Prostate gland (tissue), 2 donors: ENCODE measurements at regions not wholly inside any gene's neighbourhood (a gene's known extent, or its start where the extent isn't known, plus 50 kb on each side); places are given as distances from the start of the nearest gene placed in this dataset.

Experiments
- CTCF ChIP-seq, 4 experiments: fragments of 200-600 bp in 2 of 4; fragments of 450-650 bp in 2 of 4; sonication (generic) in 2 of 4; IDR thresholded peaks; 1 replicate in 3 of 4; 2 replicates in 1 of 4; pipeline ENCODE4 v1.5.1; 2016 to 2019; ENCODE audit warnings: antibody characterized with exemption in 4 of 4, mild to moderate bottlenecking in 2 of 4, moderate library complexity in 2 of 4
- POLR2A ChIP-seq: fragments of 450-650 bp; IDR thresholded peaks from one replicate; pipeline ENCODE4 v1.6.1; 2016; ENCODE audit warnings: antibody characterized with exemption, mild to moderate bottlenecking

- TF ChIP-seq CTCF (IDR thresholded peaks at IDR 0.05) (no peak), POLR2A (no peak)
Observed at GRCh38 chr14:40679256-40679655, 927.4 kb upstream of the LRFN5 start.
